ENCODE measurements at regions not wholly inside any gene's neighbourhood (a gene's known extent, or its start where the extent isn't known, plus 50 kb on each side); places are given as distances from the start of the nearest gene placed in this dataset.

GRCh38 chr7:16942929-16943509 lies 61.2 kb upstream of the AGR3 start:
- TF ChIP-seq YY1 (IDR thresholded peaks at IDR 0.05; ENCODE audit: low read depth) (no peak), FOXM1 (IDR thresholded peaks at IDR 0.05; ENCODE audit: borderline replicate concordance, low read depth) (no peak), ZBTB7A (IDR thresholded peaks at IDR 0.05; ENCODE audit: low read depth) (no peak), REST (IDR thresholded peaks at IDR 0.05; ENCODE audit: low read depth) (no peak), RAD21 (IDR thresholded peaks at IDR 0.05; ENCODE audit: low read depth) (no peak), USF1 (IDR thresholded peaks at IDR 0.05) (no peak)

Data from Ishikawa (cell line).